GM12874 (cell line): ENCODE measurements at regions not wholly inside any gene's neighbourhood (a gene's known extent, or its start where the extent isn't known, plus 50 kb on each side); places are given as distances from the start of the nearest gene placed in this dataset.

Experiments
- CTCF ChIP-seq: IDR thresholded peaks from 2 replicates; pipeline ENCODE4 v1.5.1; 2011; ENCODE audit warnings: low read depth, mild to moderate bottlenecking, control low read depth, low read length, moderate library complexity; ENCODE audit not compliant: insufficient read depth

- TF ChIP-seq CTCF, result no peak
These were observed 82.6 kb upstream of the FUT8 start for GRCh38 chr14:65329911-65330310.

- TF ChIP-seq CTCF, result no peak
These were observed 82.1 kb upstream of the FUT8 start for GRCh38 chr14:65330416-65330815.

GRCh38 chr14:65331652-65332051 lies 80.9 kb upstream of the FUT8 start:
- TF ChIP-seq CTCF, result no peak

- no peak for TF ChIP-seq CTCF
These were observed 80.2 kb upstream of the FUT8 start for GRCh38 chr14:65332141-65332871.

- no peak for TF ChIP-seq CTCF
These were observed 78.4 kb upstream of the FUT8 start for GRCh38 chr14:65333943-65334687.

GRCh38 chr14:65334765-65335410 lies 77.6 kb upstream of the FUT8 start:
- no peak for TF ChIP-seq CTCF

- no peak for TF ChIP-seq CTCF
These were observed 77.1 kb upstream of the FUT8 start for GRCh38 chr14:65335411-65335947.
